Sigmoid colon (tissue), 4 donors: ENCODE measurements at regions not wholly inside any gene's neighbourhood (a gene's known extent, or its start where the extent isn't known, plus 50 kb on each side); places are given as distances from the start of the nearest gene placed in this dataset.

Experiments
- EP300 ChIP-seq, 4 donors: sonication (generic); formaldehyde crosslinking; IDR thresholded peaks; one replicate each; pipeline ENCODE4 v1.6.1; 2017; ENCODE audit warnings: antibody characterized with exemption in 4 of 4
- POLR2A ChIP-seq, 2 donors: fragments of 450-650 bp; IDR thresholded peaks; one replicate each; pipeline ENCODE4 v1.6.1; 2016; ENCODE audit warnings: antibody characterized with exemption in 2 of 2, mild to moderate bottlenecking in 2 of 2, moderate library complexity in 2 of 2
- POLR2AphosphoS5 ChIP-seq, 4 donors: sonication (generic); formaldehyde crosslinking; IDR thresholded peaks; one replicate each; pipeline ENCODE4 v1.6.1; 2017; ENCODE audit warnings: antibody characterized with exemption in 4 of 4
- TF ChIP-seq, protein P1 (sequence below), 4 experiments: fragments of 450-650 bp in 3 of 4; fragments of 200-600 bp in 1 of 4; IDR thresholded peaks; one replicate each; pipeline ENCODE4 v1.5.1; 2016 to 2019; ENCODE audit warnings: antibody characterized with exemption in 4 of 4, mild to moderate bottlenecking in 3 of 4, moderate library complexity in 2 of 4

DNA sequence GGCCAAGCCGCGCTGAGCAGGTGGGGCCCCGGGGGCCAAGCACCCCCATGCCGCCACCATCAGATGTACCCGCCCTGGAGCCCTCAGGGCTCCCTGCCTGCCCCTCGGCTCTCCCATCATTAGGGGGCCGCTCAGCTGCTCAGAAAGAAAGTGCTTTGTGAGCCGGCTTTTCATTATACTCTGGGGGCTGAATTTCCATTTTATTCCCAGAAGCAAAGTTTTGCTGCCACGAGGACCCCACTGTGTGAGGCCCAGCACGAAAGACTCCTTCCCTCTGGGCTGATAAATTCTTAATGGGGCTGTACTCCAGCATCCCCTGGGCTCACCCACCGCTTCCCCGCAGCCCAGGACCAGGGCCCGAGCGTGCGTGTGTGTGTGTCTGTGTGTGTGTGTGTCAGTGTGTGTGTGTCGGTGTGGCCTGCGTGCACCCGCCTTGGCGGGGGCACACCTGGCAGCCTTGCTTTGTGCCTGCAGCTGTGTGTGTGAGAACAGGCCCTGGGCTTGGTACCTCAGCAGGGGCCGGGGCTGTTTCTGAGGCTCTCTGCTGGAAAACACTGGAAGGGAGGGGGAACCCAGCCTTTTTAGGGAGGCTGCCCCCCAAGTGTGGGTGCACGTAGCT is 103.0 kb upstream of the GSE1 start:
- TF ChIP-seq, protein P1, sequence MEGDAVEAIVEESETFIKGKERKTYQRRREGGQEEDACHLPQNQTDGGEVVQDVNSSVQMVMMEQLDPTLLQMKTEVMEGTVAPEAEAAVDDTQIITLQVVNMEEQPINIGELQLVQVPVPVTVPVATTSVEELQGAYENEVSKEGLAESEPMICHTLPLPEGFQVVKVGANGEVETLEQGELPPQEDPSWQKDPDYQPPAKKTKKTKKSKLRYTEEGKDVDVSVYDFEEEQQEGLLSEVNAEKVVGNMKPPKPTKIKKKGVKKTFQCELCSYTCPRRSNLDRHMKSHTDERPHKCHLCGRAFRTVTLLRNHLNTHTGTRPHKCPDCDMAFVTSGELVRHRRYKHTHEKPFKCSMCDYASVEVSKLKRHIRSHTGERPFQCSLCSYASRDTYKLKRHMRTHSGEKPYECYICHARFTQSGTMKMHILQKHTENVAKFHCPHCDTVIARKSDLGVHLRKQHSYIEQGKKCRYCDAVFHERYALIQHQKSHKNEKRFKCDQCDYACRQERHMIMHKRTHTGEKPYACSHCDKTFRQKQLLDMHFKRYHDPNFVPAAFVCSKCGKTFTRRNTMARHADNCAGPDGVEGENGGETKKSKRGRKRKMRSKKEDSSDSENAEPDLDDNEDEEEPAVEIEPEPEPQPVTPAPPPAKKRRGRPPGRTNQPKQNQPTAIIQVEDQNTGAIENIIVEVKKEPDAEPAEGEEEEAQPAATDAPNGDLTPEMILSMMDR (IDR thresholded peaks at IDR 0.05), result no peak
- no peak for TF ChIP-seq POLR2A (IDR thresholded peaks at IDR 0.05)
- no peak for TF ChIP-seq POLR2AphosphoS5 (IDR thresholded peaks at IDR 0.05)
- no peak for TF ChIP-seq EP300 (IDR thresholded peaks at IDR 0.05)
